GM18517 (cell line): ENCODE measurements at regions not wholly inside any gene's neighbourhood (a gene's known extent, or its start where the extent isn't known, plus 50 kb on each side); places are given as distances from the start of the nearest gene placed in this dataset.

Experiments
- ATAC-seq: cut with Tn5 transposase; IDR thresholded peaks from one replicate; pipeline ENCODE4 v1.9.1; 2021; ENCODE audit warnings: mild to moderate bottlenecking, moderate library complexity; ENCODE audit not compliant: unreplicated experiment

- ATAC-seq, result no peak
Observed at GRCh38 chr10:129021594-129022304, 445.3 kb upstream of the MGMT start.

GRCh38 chr10:129023082-129023481 lies 444.0 kb upstream of the MGMT start:
- ATAC-seq, result no peak

GRCh38 chr10:129024046-129024445 lies 443.0 kb upstream of the MGMT start:
- no peak for ATAC-seq

- ATAC-seq, result no peak
Observed at GRCh38 chr10:129025787-129026186, 441.3 kb upstream of the MGMT start.

- ATAC-seq, result no peak
Observed at GRCh38 chr10:129027906-129028305, 439.1 kb upstream of the MGMT start.

GRCh38 chr10:129028451-129028850 lies 438.6 kb upstream of the MGMT start:
- no peak for ATAC-seq

- ATAC-seq, result no peak
Observed at GRCh38 chr10:129029051-129029450, 438.0 kb upstream of the MGMT start.

GRCh38 chr10:129029851-129030602 lies 437.0 kb upstream of the MGMT start:
- no peak for ATAC-seq

- ATAC-seq, result no peak
Observed at GRCh38 chr10:129030603-129030895, 436.5 kb upstream of the MGMT start.

- ATAC-seq, result no peak
Observed at GRCh38 chr10:129030996-129031843, 435.8 kb upstream of the MGMT start.

GRCh38 chr10:129031844-129032150 lies 435.2 kb upstream of the MGMT start:
- no peak for ATAC-seq

- ATAC-seq, result no peak
Observed at GRCh38 chr10:129032372-129033313, 434.4 kb upstream of the MGMT start.

GRCh38 chr10:129033340-129033739 lies 433.7 kb upstream of the MGMT start:
- ATAC-seq, result no peak

- no peak for ATAC-seq
Observed at GRCh38 chr10:129033790-129034272, 433.2 kb upstream of the MGMT start.

GRCh38 chr10:129035052-129035827 lies 431.8 kb upstream of the MGMT start:
- ATAC-seq, result no peak

GRCh38 chr10:129038522-129038921 lies 428.5 kb upstream of the MGMT start:
- ATAC-seq, result no peak

- no peak for ATAC-seq
Observed at GRCh38 chr10:129039406-129040370, 427.4 kb upstream of the MGMT start.

GRCh38 chr10:129040377-129040776 lies 426.7 kb upstream of the MGMT start:
- ATAC-seq, result no peak

GRCh38 chr10:129041916-129042315 lies 425.1 kb upstream of the MGMT start:
- ATAC-seq, result no peak
